ENCODE measurements at regions not wholly inside any gene's neighbourhood (a gene's known extent, or its start where the extent isn't known, plus 50 kb on each side); places are given as distances from the start of the nearest gene placed in this dataset.
"Not testable (repeated sequence)": the region's sequence is repeated elsewhere in the genome, so short reads cannot be mapped to it uniquely, and the experiment has no call there.

- TF ChIP-seq, protein P1, sequence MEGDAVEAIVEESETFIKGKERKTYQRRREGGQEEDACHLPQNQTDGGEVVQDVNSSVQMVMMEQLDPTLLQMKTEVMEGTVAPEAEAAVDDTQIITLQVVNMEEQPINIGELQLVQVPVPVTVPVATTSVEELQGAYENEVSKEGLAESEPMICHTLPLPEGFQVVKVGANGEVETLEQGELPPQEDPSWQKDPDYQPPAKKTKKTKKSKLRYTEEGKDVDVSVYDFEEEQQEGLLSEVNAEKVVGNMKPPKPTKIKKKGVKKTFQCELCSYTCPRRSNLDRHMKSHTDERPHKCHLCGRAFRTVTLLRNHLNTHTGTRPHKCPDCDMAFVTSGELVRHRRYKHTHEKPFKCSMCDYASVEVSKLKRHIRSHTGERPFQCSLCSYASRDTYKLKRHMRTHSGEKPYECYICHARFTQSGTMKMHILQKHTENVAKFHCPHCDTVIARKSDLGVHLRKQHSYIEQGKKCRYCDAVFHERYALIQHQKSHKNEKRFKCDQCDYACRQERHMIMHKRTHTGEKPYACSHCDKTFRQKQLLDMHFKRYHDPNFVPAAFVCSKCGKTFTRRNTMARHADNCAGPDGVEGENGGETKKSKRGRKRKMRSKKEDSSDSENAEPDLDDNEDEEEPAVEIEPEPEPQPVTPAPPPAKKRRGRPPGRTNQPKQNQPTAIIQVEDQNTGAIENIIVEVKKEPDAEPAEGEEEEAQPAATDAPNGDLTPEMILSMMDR (IDR thresholded peaks at IDR 0.05; ENCODE audit: insufficient read depth, low read length, poor library complexity, severe bottlenecking), result no peak
- no peaks in the 10 kb centered on the region for H3K36me3 ChIP-seq (ENCODE audit: control insufficient read depth, insufficient read depth, low read length)
- DNase-seq (ENCODE audit: extremely low read depth, insufficient read length), result no peak
Measured at GRCh38 chr3:135393898-135394525, 571.5 kb upstream of the PPP2R3A start.

DNA sequence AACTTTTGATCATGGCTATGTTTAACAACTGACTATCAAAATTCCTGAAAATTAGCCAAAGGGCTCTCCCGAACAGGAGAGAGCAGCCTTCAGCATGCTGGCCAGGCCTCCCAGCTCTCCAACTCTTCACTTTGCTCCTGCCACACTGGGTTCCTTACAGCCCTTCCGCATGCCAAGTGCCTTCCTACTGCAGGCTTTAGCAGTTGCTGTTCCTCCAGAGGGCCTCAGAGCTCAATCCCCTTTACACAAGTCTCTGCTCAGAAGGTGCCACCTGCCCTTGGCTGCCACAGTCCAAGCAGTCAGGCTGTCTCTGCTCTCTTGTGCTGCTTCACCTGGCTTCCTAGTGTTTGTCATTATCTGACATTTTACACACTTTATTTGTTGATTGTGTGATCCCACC lies 553.1 kb upstream of the PPP2R3A start:
- TF ChIP-seq, protein P1 (IDR thresholded peaks at IDR 0.05; ENCODE audit: insufficient read depth, low read length, poor library complexity, severe bottlenecking), result no peak
- DNase-seq (ENCODE audit: extremely low read depth, insufficient read length), result no peak
- Histone ChIP-seq H3K36me3 (ENCODE audit: control insufficient read depth, insufficient read depth, low read length) (no peaks in the 10 kb centered on the region), H3K27me3 (replicated peaks; ENCODE audit: control insufficient read depth, insufficient read depth, low read length) (no peaks in the 10 kb centered on the region), H3K4me3 (replicated peaks; ENCODE audit: low read depth, low read length) (no peak overlapping the region)

More at GRCh38 chr3:135393898-135394525, 571.5 kb upstream of the PPP2R3A start:
- Histone ChIP-seq H3K4me3 (replicated peaks; ENCODE audit: low read depth, low read length) (no peak overlapping the region), H3K27me3 (replicated peaks; ENCODE audit: control insufficient read depth, insufficient read depth, low read length) (no peaks in the 10 kb centered on the region)

GRCh38 chr3:135416182-135416581 lies 549.3 kb upstream of the PPP2R3A start:
- no peak overlapping the region for H3K4me3 ChIP-seq (replicated peaks; ENCODE audit: low read depth, low read length)
- no peak for DNase-seq (ENCODE audit: extremely low read depth, insufficient read length)
- H3K36me3 ChIP-seq (ENCODE audit: control insufficient read depth, insufficient read depth, low read length), result no peaks in the 10 kb centered on the region
- H3K27me3 ChIP-seq (replicated peaks; ENCODE audit: control insufficient read depth, insufficient read depth, low read length), result no peaks in the 10 kb centered on the region
- TF ChIP-seq, protein P1 (IDR thresholded peaks at IDR 0.05; ENCODE audit: insufficient read depth, low read length, poor library complexity, severe bottlenecking), result no peak

- no peaks in the 10 kb centered on the region for H3K27me3 ChIP-seq (replicated peaks; ENCODE audit: control insufficient read depth, insufficient read depth, low read length)
- TF ChIP-seq, protein P1 (IDR thresholded peaks at IDR 0.05; ENCODE audit: insufficient read depth, low read length, poor library complexity, severe bottlenecking), result no peak
- no peak for DNase-seq (ENCODE audit: extremely low read depth, insufficient read length)
- no peak overlapping the region for H3K4me3 ChIP-seq (replicated peaks; ENCODE audit: low read depth, low read length)
- no peaks in the 10 kb centered on the region for H3K36me3 ChIP-seq (ENCODE audit: control insufficient read depth, insufficient read depth, low read length)
Measured at GRCh38 chr3:135419155-135419554, 546.4 kb upstream of the PPP2R3A start.

DNA sequence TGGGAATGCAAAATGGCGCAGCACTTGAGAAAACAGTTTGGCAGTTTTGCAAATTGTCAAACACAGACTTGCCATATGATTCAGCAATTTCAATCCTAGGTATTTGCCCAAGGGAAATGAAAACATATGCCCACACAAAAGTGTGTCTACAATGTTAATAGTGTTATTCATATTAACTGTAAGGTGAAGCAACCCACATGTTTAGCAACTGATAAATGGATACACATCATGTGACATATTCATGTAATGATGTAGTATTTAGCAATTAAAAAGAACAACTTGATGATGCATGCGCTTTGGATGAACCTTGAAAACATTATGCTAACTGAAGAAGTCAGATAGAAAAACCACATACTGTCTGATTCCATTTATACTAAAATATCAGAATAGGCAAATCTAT lies 539.0 kb upstream of the PPP2R3A start:
- TF ChIP-seq, protein P1 (IDR thresholded peaks at IDR 0.05; ENCODE audit: insufficient read depth, low read length, poor library complexity, severe bottlenecking), result no peak
- DNase-seq (ENCODE audit: extremely low read depth, insufficient read length), result no peak
- H3K4me3 ChIP-seq (replicated peaks; ENCODE audit: low read depth, low read length), result no peak overlapping the region
- H3K27me3 ChIP-seq (replicated peaks; ENCODE audit: control insufficient read depth, insufficient read depth, low read length), result no peaks in the 10 kb centered on the region
- H3K36me3 ChIP-seq (ENCODE audit: control insufficient read depth, insufficient read depth, low read length), result no peaks in the 10 kb centered on the region

GRCh38 chr3:135432402-135432801 lies 533.1 kb upstream of the PPP2R3A start:
- DNase-seq (ENCODE audit: extremely low read depth, insufficient read length), result no peak
- Histone ChIP-seq H3K36me3 (ENCODE audit: control insufficient read depth, insufficient read depth, low read length) (no peaks in the 10 kb centered on the region), H3K4me3 (replicated peaks; ENCODE audit: low read depth, low read length) (no peak overlapping the region), H3K27me3 (replicated peaks; ENCODE audit: control insufficient read depth, insufficient read depth, low read length) (no peaks in the 10 kb centered on the region)
- TF ChIP-seq, protein P1 (IDR thresholded peaks at IDR 0.05; ENCODE audit: insufficient read depth, low read length, poor library complexity, severe bottlenecking), result no peak

DNA sequence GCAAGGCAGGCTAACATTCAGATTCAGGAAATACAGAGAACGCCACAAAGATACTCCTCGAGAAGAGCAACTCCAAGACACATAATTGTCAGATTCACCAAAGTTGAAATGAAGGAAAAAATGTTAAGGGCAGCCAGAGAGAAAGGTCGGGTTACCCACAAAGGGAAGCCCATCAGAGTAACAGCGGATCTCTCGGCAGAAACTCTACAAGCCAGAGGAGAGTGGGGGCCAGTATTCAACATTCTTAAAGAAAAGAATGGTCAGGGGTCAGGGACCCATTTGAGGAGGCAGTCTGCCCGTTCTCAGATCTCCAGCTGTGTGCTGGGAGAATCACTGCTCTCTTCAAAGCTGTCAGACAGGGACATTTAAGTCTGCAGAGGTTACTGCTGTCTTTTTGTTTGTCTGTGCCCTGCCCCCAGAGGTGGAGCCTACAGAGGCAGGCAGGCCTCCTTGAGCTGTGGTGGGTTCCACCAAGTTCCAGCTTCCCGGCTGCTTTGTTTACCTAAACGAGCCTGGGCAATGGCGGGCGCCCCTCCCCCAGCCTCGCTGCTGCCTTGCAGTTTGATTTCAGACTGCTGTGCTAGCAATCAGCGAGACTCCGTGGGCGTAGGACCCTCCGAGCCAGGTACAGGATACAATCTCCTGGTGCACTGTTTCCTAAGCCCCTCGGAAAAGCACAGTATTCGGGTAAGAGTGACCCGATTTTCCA lies 526.5 kb upstream of the PPP2R3A start:
- H3K4me3 ChIP-seq (replicated peaks; ENCODE audit: low read depth, low read length), result not testable (repeated sequence)

DNA sequence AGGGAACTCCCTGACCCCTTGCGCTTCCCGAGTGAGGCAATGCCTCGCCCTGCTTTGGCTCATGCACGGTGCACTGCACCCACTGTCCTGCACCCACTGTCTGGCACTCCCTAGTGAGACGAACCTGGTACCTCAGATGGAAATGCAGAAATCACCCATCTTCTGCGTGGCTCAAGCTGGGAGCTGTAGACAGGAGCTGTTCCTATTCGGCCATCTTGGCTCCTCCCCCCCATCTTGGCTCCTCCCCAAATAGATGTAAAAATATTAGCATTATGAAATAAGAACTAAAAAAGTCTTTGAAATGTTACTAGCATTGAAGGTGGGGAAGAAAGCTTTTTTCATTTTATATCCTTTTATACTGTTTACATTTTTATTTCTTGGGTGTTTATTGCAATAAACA lies 525.9 kb upstream of the PPP2R3A start:
- not testable (repeated sequence) for H3K36me3 ChIP-seq (ENCODE audit: control insufficient read depth, insufficient read depth, low read length); H3K27me3 ChIP-seq (replicated peaks; ENCODE audit: control insufficient read depth, insufficient read depth, low read length); DNase-seq (ENCODE audit: extremely low read depth, insufficient read length); H3K4me3 ChIP-seq (replicated peaks; ENCODE audit: low read depth, low read length)

More for the DNA sequence above, 526.5 kb upstream of the PPP2R3A start:
- H3K27me3 ChIP-seq (replicated peaks; ENCODE audit: control insufficient read depth, insufficient read depth, low read length); H3K36me3 ChIP-seq (ENCODE audit: control insufficient read depth, insufficient read depth, low read length); DNase-seq (ENCODE audit: extremely low read depth, insufficient read length): not testable (repeated sequence)

Data from GM06990 (cell line).